Stimulated activated CD4-positive, alpha-beta T cell treated with anti-CD3 and anti-CD28 coated beads, Interleukin-1b, Interleukin-23, amount 100 ng/mL, for 48 hours (primary cell): ENCODE measurements at regions not wholly inside any gene's neighbourhood (a gene's known extent, or its start where the extent isn't known, plus 50 kb on each side); places are given as distances from the start of the nearest gene placed in this dataset.
"Not testable (repeated sequence)": the region's sequence is repeated elsewhere in the genome, so short reads cannot be mapped to it uniquely, and the experiment has no call there.

Source experiments
- DNase-seq: peaks from one replicate; pipeline ENCODE4 v3.0.0-alpha.2; 2020

GRCh38 chr11:33970984-33971466, 79.1 kb upstream of the LMO2 start:
- no peak for DNase-seq

GRCh38 chr11:33967451-33967850, 75.6 kb upstream of the LMO2 start:
- DNase-seq, result no peak

- no peak for DNase-seq
These were observed 73.2 kb upstream of the LMO2 start for GRCh38 chr11:33965032-33965431.

- no peak for DNase-seq
These were observed 68.1 kb upstream of the LMO2 start for GRCh38 chr11:33959855-33960400.

- no peak for DNase-seq
These were observed 65.5 kb upstream of the LMO2 start for GRCh38 chr11:33957304-33957917.

- DNase-seq, result no peak
These were observed 64.7 kb upstream of the LMO2 start for GRCh38 chr11:33956611-33957010.

GRCh38 chr11:33953289-33953688, 61.4 kb upstream of the LMO2 start:
- no peak for DNase-seq

GRCh38 chr11:33952805-33953204, 60.9 kb upstream of the LMO2 start:
- no peak for DNase-seq

- DNase-seq, result no peak
These were observed 57.5 kb upstream of the LMO2 start for GRCh38 chr11:33949252-33949913.

- DNase-seq, result no peak
These were observed 56.6 kb upstream of the LMO2 start for GRCh38 chr11:33948494-33948893.

- not testable (repeated sequence) for DNase-seq
These were observed 56.0 kb upstream of the LMO2 start for GRCh38 chr11:33947918-33948317.

GRCh38 chr11:33946930-33947329, 55.1 kb upstream of the LMO2 start:
- no peak for DNase-seq

GRCh38 chr11:33945481-33946268, 53.8 kb upstream of the LMO2 start:
- DNase-seq, result no peak

- no peak for DNase-seq
These were observed 53.0 kb upstream of the LMO2 start for GRCh38 chr11:33944693-33945424.

GRCh38 chr11:33944345-33944692, 52.4 kb upstream of the LMO2 start:
- DNase-seq, result no peak

GRCh38 chr11:33942954-33943353, 51.1 kb upstream of the LMO2 start:
- no peak for DNase-seq

GRCh38 chr11:33941637-33942160, 49.8 kb upstream of the LMO2 start:
- DNase-seq, result no peak
